Limb (tissue), 2 donors: ENCODE measurements at regions not wholly inside any gene's neighbourhood (a gene's known extent, or its start where the extent isn't known, plus 50 kb on each side); places are given as distances from the start of the nearest gene placed in this dataset.
"Not testable (repeated sequence)": the region's sequence is repeated elsewhere in the genome, so short reads cannot be mapped to it uniquely, and the experiment has no call there.

Experiments used
- DNase-seq, 2 donors: peaks; one replicate each; pipeline ENCODE4 v3.0.0-alpha.2; 2016; ENCODE audit errors: extremely low spot score in 2 of 2

- no peak for DNase-seq
Observed at GRCh38 chr6:167662075-167662880, 164.4 kb upstream of the AFDN start.

- DNase-seq: no peak
Observed at GRCh38 chr6:167662881-167663205, 163.9 kb upstream of the AFDN start.

GRCh38 chr6:167663316-167663715, 163.4 kb upstream of the AFDN start:
- no peak for DNase-seq

- no peak for DNase-seq
Observed at GRCh38 chr6:167663784-167664443, 162.8 kb upstream of the AFDN start.

- DNase-seq: no peak
Observed at GRCh38 chr6:167664678-167665660, 161.7 kb upstream of the AFDN start.

GRCh38 chr6:167665698-167666330, 160.9 kb upstream of the AFDN start:
- no peak for DNase-seq

GRCh38 chr6:167666571-167667203, 160.0 kb upstream of the AFDN start:
- DNase-seq: no peak

- DNase-seq: no peak
Observed at GRCh38 chr6:167667204-167668018, 159.3 kb upstream of the AFDN start.

- no peak for DNase-seq
Observed at GRCh38 chr6:167668019-167668753, 158.5 kb upstream of the AFDN start.

GRCh38 chr6:167668754-167669552, 157.8 kb upstream of the AFDN start:
- DNase-seq: no peak

GRCh38 chr6:167669553-167669849, 157.2 kb upstream of the AFDN start:
- no peak for DNase-seq

GRCh38 chr6:167669870-167670802, 156.6 kb upstream of the AFDN start:
- no peak for DNase-seq

- DNase-seq: no peak
Observed at GRCh38 chr6:167670938-167671338, 155.8 kb upstream of the AFDN start.

- not testable (repeated sequence) for DNase-seq
Observed at GRCh38 chr6:167671379-167671976, 155.2 kb upstream of the AFDN start.

- DNase-seq: no peak
Observed at GRCh38 chr6:167671977-167672687, 154.6 kb upstream of the AFDN start.

- DNase-seq: no peak
Observed at GRCh38 chr6:167672738-167673137, 154.0 kb upstream of the AFDN start.

- DNase-seq: no peak
Observed at GRCh38 chr6:167673946-167674345, 152.8 kb upstream of the AFDN start.
